ENCODE measurements at regions not wholly inside any gene's neighbourhood (a gene's known extent, or its start where the extent isn't known, plus 50 kb on each side); places are given as distances from the start of the nearest gene placed in this dataset.

DNA sequence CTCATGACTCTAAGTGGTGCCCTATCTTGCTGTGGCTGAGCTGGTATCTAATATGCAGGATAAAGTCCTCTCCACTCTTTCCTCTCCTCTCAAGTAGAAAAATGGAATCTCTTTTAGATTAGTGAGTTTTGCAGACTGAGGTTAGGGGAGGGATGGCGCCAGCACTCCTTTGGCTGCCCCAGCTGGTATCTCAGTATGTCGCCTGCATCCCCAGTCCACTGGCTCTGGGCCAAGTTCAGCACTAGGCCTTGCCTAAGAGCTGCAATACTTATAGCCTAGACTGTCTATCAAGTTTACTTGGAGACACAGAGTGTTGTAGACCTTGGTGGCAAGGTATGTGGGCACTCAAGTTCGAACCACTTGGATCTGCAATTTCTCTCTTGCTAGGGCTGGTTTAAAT, 351.3 kb downstream of the NAP1L3 start:
- ATAC-seq (ENCODE audit: low read depth) (no peak), DNase-seq (no peak)
- intact Hi-C loops (cut with micrococcal nuclease) (no loop called here), dilution Hi-C loops (cut with HindIII; ENCODE audit: low sequenced_read_pairs, unreplicated experiment) (no loop called here), in situ Hi-C loops (cut with MboI; ENCODE audit: low sequenced_read_pairs) (no loop called here)
- H3K9me3 ChIP-seq (ENCODE audit: control insufficient read depth, insufficient read depth, low read length), result no peaks in the 10 kb centered on the region
- BruUV-seq (replicated peaks), result no TSS peak
- no peak overlapping the region for H4K8ac ChIP-seq (ENCODE audit: low read depth in 2 of 2, low read length in 2 of 2)
- no peak overlapping the region for H3K23ac ChIP-seq (ENCODE audit: low read depth, low read length)
- H3K9me1 ChIP-seq (ENCODE audit: insufficient read depth, low read length), result no peaks in the 10 kb centered on the region
- no peak overlapping the region for H3K18ac ChIP-seq (ENCODE audit: low read depth, low read length)
- no peak overlapping the region for H3K4me2 ChIP-seq (ENCODE audit: low read depth, low read length)
- TF ChIP-seq MAZ (IDR thresholded peaks at IDR 0.05; ENCODE audit: borderline replicate concordance, low read depth, low read length) (no peak), RAD21 (IDR thresholded peaks at IDR 0.05; ENCODE audit: low read length) (no peak)
- H3K36me3 ChIP-seq (ENCODE audit: control insufficient read depth, insufficient read depth, low read length), result no peaks in the 10 kb centered on the region
- no peak overlapping the region for H4K5ac ChIP-seq (ENCODE audit: low read depth, low read length)
- H2BK15ac ChIP-seq (ENCODE audit: low read depth, low read length), result no peak overlapping the region
- no peak overlapping the region for H2AFZ ChIP-seq (replicated peaks; ENCODE audit: low read length, poor library complexity)
- no peaks in the 10 kb centered on the region for H4K20me1 ChIP-seq (ENCODE audit: insufficient read depth, low read length)
- H2AK9ac ChIP-seq (replicated peaks; ENCODE audit: low read depth, low read length, poor library complexity), result no peak overlapping the region
- ChIA-PET POLR2A (ENCODE audit: unreplicated experiment) (no interaction called here), CTCF (no interaction called here)
- no peak overlapping the region for H3K27ac ChIP-seq (ENCODE audit: insufficient read depth, low read length)
- 14% methylated on average over 1 of the region's 3 CpGs; no CpG with 5 or more reads in 1 of the 2 experiments for WGBS, 2 experiments (ENCODE audit: extremely low coverage in 2 of 2, insufficient read length in 1 of 2)
- no peaks in the 10 kb centered on the region for H3K79me1 ChIP-seq (ENCODE audit: low read depth in 1 of 2, low read length in 2 of 2)
- H3K27me3 ChIP-seq (ENCODE audit: control insufficient read depth, insufficient read depth, low read length), result no peaks in the 10 kb centered on the region
- no peak overlapping the region for H3K14ac ChIP-seq (replicated peaks; ENCODE audit: low read depth, low read length)
- no peaks in the 10 kb centered on the region for H3K4me1 ChIP-seq (ENCODE audit: control insufficient read depth, insufficient read depth, low read length)
- no peak overlapping the region for H2BK20ac ChIP-seq (ENCODE audit: low read depth, low read length)
- H2BK120ac ChIP-seq (ENCODE audit: low read depth, low read length), result no peak overlapping the region
- H3K4ac ChIP-seq (ENCODE audit: low read depth, low read length), result no peak overlapping the region
- no peak overlapping the region for H3K9ac ChIP-seq (ENCODE audit: low read depth, low read length)
- H2BK5ac ChIP-seq (ENCODE audit: low read depth, low read length, poor library complexity, severe bottlenecking), result no peak overlapping the region
- H2AK5ac ChIP-seq (ENCODE audit: low read depth, low read length), result no peak overlapping the region
- no peak overlapping the region for H3K4me3 ChIP-seq (ENCODE audit: insufficient read depth, low read depth, low read length)
- no peak overlapping the region for H3K56ac ChIP-seq (ENCODE audit: extremely low read depth, insufficient read depth, low read length)
- H4K91ac ChIP-seq (ENCODE audit: insufficient read depth, low read depth, low read length), result no peak overlapping the region

All from IMR-90 (cell line).